H9 (cell line): ENCODE measurements at regions not wholly inside any gene's neighbourhood (a gene's known extent, or its start where the extent isn't known, plus 50 kb on each side); places are given as distances from the start of the nearest gene placed in this dataset.

Experiments
- DNase-seq: peaks from one replicate; pipeline ENCODE4 v3.0.0-alpha.2; 2017
- H2AFZ ChIP-seq: one replicate; pipeline ENCODE4 v1.6.1; 2013; ENCODE audit warnings: mild to moderate bottlenecking, low read length, control low read depth, moderate library complexity
- H2AK5ac ChIP-seq: 2 replicates; pipeline ENCODE4 v1.6.1; 2013; ENCODE audit warnings: low read length, control low read depth, mixed read lengths; ENCODE audit not compliant: insufficient read length
- H2BK120ac ChIP-seq: one replicate; pipeline ENCODE4 v1.6.1; 2013; ENCODE audit warnings: low read depth, mild to moderate bottlenecking, low read length, control low read depth, inconsistent platforms; ENCODE audit not compliant: poor library complexity, severe bottlenecking
- H2BK12ac ChIP-seq: 2 replicates; pipeline ENCODE4 v1.6.1; 2013; ENCODE audit warnings: low read length, control low read depth, mixed read lengths, low read depth; ENCODE audit not compliant: insufficient read length
- H2BK15ac ChIP-seq: 2 replicates; pipeline ENCODE4 v1.6.1; 2013; ENCODE audit warnings: low read depth, low read length, control low read depth
- H2BK20ac ChIP-seq: one replicate; pipeline ENCODE4 v1.6.1; 2013; ENCODE audit warnings: low read depth, mild to moderate bottlenecking, low read length, control low read depth, inconsistent platforms; ENCODE audit not compliant: poor library complexity, severe bottlenecking
- H2BK5ac ChIP-seq: 2 replicates; pipeline ENCODE4 v1.6.1; 2013; ENCODE audit warnings: low read length, control low read depth, mixed read lengths; ENCODE audit not compliant: insufficient read length
- H3K14ac ChIP-seq: 2 replicates; pipeline ENCODE4 v1.6.1; 2013; ENCODE audit warnings: low read length, control low read depth; ENCODE audit not compliant: insufficient read depth
- H3K18ac ChIP-seq: 2 replicates; pipeline ENCODE4 v1.6.1; 2013; ENCODE audit warnings: low read depth, mild to moderate bottlenecking, mixed read lengths, low read length, control low read depth; ENCODE audit not compliant: insufficient read length
- H3K23ac ChIP-seq: 2 replicates; pipeline ENCODE4 v1.6.1; 2013; ENCODE audit warnings: low read length, control low read depth, mixed read lengths, low read depth; ENCODE audit not compliant: insufficient read length
- H3K23me2 ChIP-seq: 2 replicates; pipeline ENCODE4 v1.6.1; 2013; ENCODE audit warnings: low read depth, mild to moderate bottlenecking, mixed read lengths, low read length, control low read depth; ENCODE audit not compliant: insufficient read length, poor library complexity, severe bottlenecking
- H3K27ac ChIP-seq: 2 replicates; pipeline ENCODE4 v1.5.1; 2013; ENCODE audit warnings: low read length, control low read depth, mixed read lengths, low read depth; ENCODE audit not compliant: insufficient read length
- H3K27me3 ChIP-seq: 2 replicates; pipeline ENCODE4 v1.6.1; 2013; ENCODE audit warnings: low read length, control low read depth, inconsistent platforms; ENCODE audit not compliant: insufficient read depth
- H3K4ac ChIP-seq: 2 replicates; pipeline ENCODE4 v1.6.1; 2013; ENCODE audit warnings: low read depth, mild to moderate bottlenecking, control low read depth, inconsistent platforms, low read length, moderate library complexity
- H3K4me1 ChIP-seq: 2 replicates; pipeline ENCODE4 v1.6.1; 2013; ENCODE audit warnings: low read length, control low read depth, inconsistent platforms; ENCODE audit not compliant: insufficient read depth
- H3K4me2 ChIP-seq: 2 replicates; pipeline ENCODE4 v1.6.1; 2013; ENCODE audit warnings: low read length, control low read depth, mixed read lengths; ENCODE audit not compliant: insufficient read length, insufficient read depth
- H3K56ac ChIP-seq: 2 replicates; pipeline ENCODE4 v1.6.1; 2013; ENCODE audit warnings: low read depth, mild to moderate bottlenecking, mixed read lengths, low read length, control low read depth; ENCODE audit not compliant: insufficient read length
- H3K79me1 ChIP-seq: 2 replicates; pipeline ENCODE4 v1.6.1; 2013; ENCODE audit warnings: low read depth, mild to moderate bottlenecking, moderate library complexity, low read length, control low read depth, inconsistent platforms; ENCODE audit not compliant: insufficient read depth, poor library complexity, severe bottlenecking
- H3K79me2 ChIP-seq: 2 replicates; pipeline ENCODE4 v1.6.1; 2013; ENCODE audit warnings: low read length, control low read depth, inconsistent platforms; ENCODE audit not compliant: insufficient read depth
- H3K9ac ChIP-seq: 2 replicates; pipeline ENCODE4 v1.6.1; 2013; ENCODE audit warnings: low read length, control low read depth, mixed read lengths; ENCODE audit not compliant: insufficient read length; ENCODE audit errors: extremely low read depth
- H3K9me3 ChIP-seq: one replicate; pipeline ENCODE4 v1.6.1; 2013; ENCODE audit warnings: low read depth, low read length, inconsistent platforms; ENCODE audit not compliant: control insufficient read depth
- H3T11ph ChIP-seq: one replicate; pipeline ENCODE4 v1.6.1; 2013; ENCODE audit warnings: mild to moderate bottlenecking, low read length, control low read depth, inconsistent platforms
- H4K20me1 ChIP-seq: one replicate; pipeline ENCODE4 v1.6.1; 2013; ENCODE audit not compliant: control insufficient read depth, insufficient read length, insufficient read depth
- H4K5ac ChIP-seq: 2 replicates; pipeline ENCODE4 v1.6.1; 2013; ENCODE audit warnings: low read depth, mild to moderate bottlenecking, mixed read lengths, low read length, control low read depth; ENCODE audit not compliant: insufficient read length
- H4K8ac ChIP-seq: replicated peaks from 2 replicates; pipeline ENCODE4 v1.6.1; 2013; ENCODE audit warnings: low read length, control low read depth, mixed read lengths, low read depth; ENCODE audit not compliant: insufficient read length
- H4K91ac ChIP-seq: 2 replicates; pipeline ENCODE4 v1.6.1; 2013; ENCODE audit warnings: low read depth, mild to moderate bottlenecking, moderate library complexity, mixed read lengths, low read length, control low read depth; ENCODE audit not compliant: insufficient read length
- H3K27ac Mint-ChIP-seq, 3 experiments: 2 replicates in 2 of 3; 3 replicates in 1 of 3; pipeline ENCODE4 v1.8.0; 2020 to 2021; ENCODE audit warnings: mixed read lengths in 3 of 3, mild to moderate bottlenecking in 1 of 3, moderate library complexity in 1 of 3
- H3K27me3 Mint-ChIP-seq: 2 replicates; pipeline ENCODE4 v1.8.0; 2021; ENCODE audit warnings: low read depth, mild to moderate bottlenecking, moderate library complexity, mixed read lengths
- H3K36me3 Mint-ChIP-seq, 3 experiments: 2 replicates in 2 of 3; 3 replicates in 1 of 3; pipeline ENCODE4 v1.8.0; 2020 to 2021; ENCODE audit warnings: low read depth in 3 of 3, mixed read lengths in 3 of 3; ENCODE audit not compliant: insufficient read depth in 1 of 3
- H3K4me1 Mint-ChIP-seq, 2 experiments: 2 replicates each; pipeline ENCODE4 v1.8.0; 2020; ENCODE audit warnings: mixed read lengths in 2 of 2
- H3K4me3 Mint-ChIP-seq, 2 experiments: 2 replicates in 1 of 2; 3 replicates in 1 of 2; pipeline ENCODE4 v1.8.0; 2020 to 2021; ENCODE audit warnings: mild to moderate bottlenecking in 2 of 2, mixed read lengths in 2 of 2, moderate library complexity in 1 of 2
- H3K9me3 Mint-ChIP-seq, 2 experiments: 2 replicates in 1 of 2; 3 replicates in 1 of 2; pipeline ENCODE4 v1.8.0; 2020; ENCODE audit warnings: mild to moderate bottlenecking in 2 of 2, mixed read lengths in 2 of 2, moderate library complexity in 1 of 2
- CTCF ChIP-seq: fragments of 200-600 bp; sonication (generic); conservative IDR thresholded peaks from 3 replicates; pipeline ENCODE4 v1.8.0; 2021; ENCODE audit warnings: antibody characterized with exemption, mild to moderate bottlenecking
- WGBS: extraction: QIAGEN DNeasy Blood & Tissue Kit; methylation state at CpG from one replicate; pipeline ENCODE4 v1.1.7; 2013; ENCODE audit warnings: missing lambda C conversion rate, low lambda C conversion rate, mixed read lengths; ENCODE audit not compliant: insufficient read length; ENCODE audit errors: extremely low coverage; 5-methylcytosine and 5-hydroxymethylcytosine counted together

DNA sequence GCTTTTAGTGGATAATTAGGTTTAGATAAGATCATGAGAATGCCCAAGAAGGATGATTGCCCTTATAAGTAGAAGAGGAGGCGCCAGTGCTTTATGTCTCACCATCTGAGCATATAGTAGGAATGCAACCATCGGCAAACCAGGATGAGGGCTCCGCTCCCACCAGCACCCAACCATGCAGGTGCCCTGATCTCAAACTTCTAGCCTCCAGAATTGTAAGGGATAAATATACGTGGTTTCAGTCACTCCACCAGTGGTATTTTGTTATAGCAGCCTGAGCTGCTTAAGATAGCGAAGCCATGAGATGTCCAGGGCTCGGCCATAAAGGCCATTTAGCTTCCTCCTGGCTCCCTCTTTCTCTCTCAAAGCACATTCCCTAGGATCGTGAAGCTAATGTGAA, 413.9 kb downstream of the MZT1 start:
- H3K14ac ChIP-seq: no peak overlapping the region
- H3K23me2 ChIP-seq: no peaks in the 10 kb centered on the region
- no peak overlapping the region for H3K9ac ChIP-seq
- no peaks in the 10 kb centered on the region for H3K79me1 ChIP-seq
- no peaks in the 10 kb centered on the region for H4K20me1 ChIP-seq
- no peak overlapping the region for H3T11ph ChIP-seq
- Mint-ChIP-seq H3K27me3 (no peaks in the 10 kb centered on the region), H3K36me3 (no peaks in the 10 kb centered on the region), H3K9me3 (no peaks in the 10 kb centered on the region), H3K27ac (no peak overlapping the region), H3K4me3 (no peak overlapping the region), H3K4me1 (peaks cover 5% of the 10 kb centered on the region in 2 experiments; a peak in 2 of 4 replicates)
- no peak overlapping the region for H3K4me2 ChIP-seq
- H3K4me1 ChIP-seq: no peaks in the 10 kb centered on the region
- no peak overlapping the region for H2BK12ac ChIP-seq
- no peak overlapping the region for H4K8ac ChIP-seq
- H3K9me3 ChIP-seq: no peaks in the 10 kb centered on the region
- no peak overlapping the region for H4K5ac ChIP-seq
- no peak overlapping the region for H3K27ac ChIP-seq
- H2AK5ac ChIP-seq: no peak overlapping the region
- no peak overlapping the region for H2BK120ac ChIP-seq
- no peak for DNase-seq
- no CpG with 5 or more reads among the region's 7 CpGs for WGBS
- no peak overlapping the region for H2BK5ac ChIP-seq
- no peak overlapping the region for H3K56ac ChIP-seq
- no peak for TF ChIP-seq CTCF
- no peak overlapping the region for H2BK15ac ChIP-seq
- H3K4ac ChIP-seq: no peak overlapping the region
- no peak overlapping the region for H2BK20ac ChIP-seq
- H2AFZ ChIP-seq: no peak overlapping the region
- no peaks in the 10 kb centered on the region for H3K79me2 ChIP-seq
- no peak overlapping the region for H4K91ac ChIP-seq
- H3K23ac ChIP-seq: no peak overlapping the region
- no peaks in the 10 kb centered on the region for H3K27me3 ChIP-seq
- H3K18ac ChIP-seq: no peak overlapping the region
